Loucy (cell line): ENCODE measurements at regions not wholly inside any gene's neighbourhood (a gene's known extent, or its start where the extent isn't known, plus 50 kb on each side); places are given as distances from the start of the nearest gene placed in this dataset.

Source experiments
- H2AFZ ChIP-seq: fragments of 200-600 bp; sonication (generic); 2 replicates; pipeline ENCODE4 v1.6.0; 2016; ENCODE audit warnings: antibody characterized with exemption, mild to moderate bottlenecking, low read length, moderate library complexity
- H3F3A ChIP-seq: fragments of 200-600 bp; 2 replicates; pipeline ENCODE4 v1.6.0; 2016; ENCODE audit warnings: antibody characterized with exemption, low read depth, mild to moderate bottlenecking
- H3K27me3 ChIP-seq: fragments of 200-600 bp; sonication (generic); 2 replicates; pipeline ENCODE4 v1.6.1; 2014; ENCODE audit warnings: low read length, mild to moderate bottlenecking; ENCODE audit not compliant: insufficient read depth, poor library complexity, severe bottlenecking
- H3K36me3 ChIP-seq: fragments of 200-600 bp; sonication (generic); 2 replicates; pipeline ENCODE4 v1.6.1; 2016; ENCODE audit warnings: low read length; ENCODE audit not compliant: insufficient read depth
- H3K4me1 ChIP-seq: fragments of 200-600 bp; sonication (generic); 2 replicates; pipeline ENCODE4 v1.5.1; 2014; ENCODE audit warnings: low read length, mild to moderate bottlenecking; ENCODE audit not compliant: insufficient read depth, poor library complexity, severe bottlenecking
- H3K4me2 ChIP-seq: fragments of 200-600 bp; sonication (generic); 2 replicates; pipeline ENCODE4 v1.6.0; 2014; ENCODE audit warnings: antibody characterized with exemption, low read length, low read depth, mild to moderate bottlenecking; ENCODE audit not compliant: poor library complexity, severe bottlenecking
- H3K4me3 ChIP-seq: fragments of 200-600 bp; sonication (generic); 2 replicates; pipeline ENCODE4 v1.5.1; 2014; ENCODE audit warnings: low read length, mild to moderate bottlenecking, mixed read lengths; ENCODE audit not compliant: poor library complexity, severe bottlenecking
- H3K79me2 ChIP-seq: fragments of 200-600 bp; sonication (generic); 2 replicates; pipeline ENCODE4 v1.6.1; 2014; ENCODE audit warnings: low read length; ENCODE audit not compliant: insufficient read depth
- H3K9ac ChIP-seq: fragments of 200-600 bp; sonication (generic); 2 replicates; pipeline ENCODE4 v1.6.0; 2014; ENCODE audit warnings: mild to moderate bottlenecking, low read depth, low read length, moderate library complexity; ENCODE audit not compliant: poor library complexity, severe bottlenecking
- H3K9me2 ChIP-seq: fragments of 200-600 bp; sonication (generic); replicated peaks from 2 replicates; pipeline ENCODE4 v1.6.1; 2016; ENCODE audit warnings: low read depth, low read length, mixed read lengths
- H3K9me3 ChIP-seq: fragments of 200-600 bp; sonication (generic); 2 replicates; pipeline ENCODE4 v1.6.1; 2014; ENCODE audit warnings: mild to moderate bottlenecking, antibody characterized with exemption, low read length, low read depth; ENCODE audit not compliant: insufficient read depth
- H4K20me1 ChIP-seq: fragments of 200-600 bp; sonication (generic); 2 replicates; pipeline ENCODE4 v1.6.0; 2014; ENCODE audit warnings: antibody characterized with exemption, low read length, mild to moderate bottlenecking; ENCODE audit not compliant: insufficient read depth, poor library complexity, severe bottlenecking
- CTCF ChIP-seq: fragments of 200-600 bp; sonication (generic); conservative IDR thresholded peaks from 2 replicates; pipeline ENCODE4 v1.5.1; 2014; ENCODE audit warnings: mild to moderate bottlenecking, antibody characterized with exemption, low read length
- EZH2phosphoT487 ChIP-seq: fragments of 200-600 bp; IDR thresholded peaks from 2 replicates; pipeline ENCODE4 v1.6.1; 2018; ENCODE audit warnings: antibody characterized with exemption, mild to moderate bottlenecking, moderate library complexity, borderline replicate concordance

- Histone ChIP-seq H3K4me1 (peaks cover 27% of the 10 kb centered on the region), H3K9me2 (no peaks in the 10 kb centered on the region), H3K79me2 (no peaks in the 10 kb centered on the region), H3K36me3 (no peaks in the 10 kb centered on the region), H3K4me3 (no peak overlapping the region), H3K9me3 (no peaks in the 10 kb centered on the region), H4K20me1 (no peaks in the 10 kb centered on the region), H3K4me2 (no peak overlapping the region), H3K9ac (no peak overlapping the region), H3F3A (no peaks in the 10 kb centered on the region), H3K27me3 (no peaks in the 10 kb centered on the region), H2AFZ (no peak overlapping the region)
- TF ChIP-seq CTCF (no peak), EZH2phosphoT487 (no peak)
These were observed 224.9 kb upstream of the SYNCRIP start for GRCh38 chr6:85867595-85867994.

GRCh38 chr6:85866758-85867401, 224.2 kb upstream of the SYNCRIP start:
- Histone ChIP-seq H3F3A (no peaks in the 10 kb centered on the region), H3K79me2 (no peaks in the 10 kb centered on the region), H4K20me1 (no peaks in the 10 kb centered on the region), H3K4me2 (peak overlapping the region; percentile 64), H3K9ac (no peak overlapping the region), H3K4me1 (peaks cover 27% of the 10 kb centered on the region), H3K9me2 (no peaks in the 10 kb centered on the region), H2AFZ (peak overlapping the region; percentile 85), H3K4me3 (no peak overlapping the region), H3K27me3 (no peaks in the 10 kb centered on the region), H3K36me3 (no peaks in the 10 kb centered on the region), H3K9me3 (no peaks in the 10 kb centered on the region)
- no peak for TF ChIP-seq EZH2phosphoT487
- no peak for TF ChIP-seq CTCF

- TF ChIP-seq EZH2phosphoT487 (no peak), CTCF (no peak)
- Histone ChIP-seq H3K4me3 (peak overlapping the region; percentile 65), H3F3A (no peaks in the 10 kb centered on the region)
These were observed 223.7 kb upstream of the SYNCRIP start for GRCh38 chr6:85866370-85866730.

More at GRCh38 chr6:85866370-85866730, 223.7 kb upstream of the SYNCRIP start:
- H4K20me1 ChIP-seq: no peaks in the 10 kb centered on the region
- no peaks in the 10 kb centered on the region for H3K9me3 ChIP-seq
- H3K36me3 ChIP-seq: no peaks in the 10 kb centered on the region
- H2AFZ ChIP-seq: peak overlapping the region; percentile 85
- H3K4me1 ChIP-seq: peaks cover 27% of the 10 kb centered on the region
- no peaks in the 10 kb centered on the region for H3K9me2 ChIP-seq
- peak overlapping the region; percentile 54 for H3K9ac ChIP-seq
- no peaks in the 10 kb centered on the region for H3K27me3 ChIP-seq
- peak overlapping the region; percentile 64 for H3K4me2 ChIP-seq
- H3K79me2 ChIP-seq: no peaks in the 10 kb centered on the region
